ENCODE measurements at regions not wholly inside any gene's neighbourhood (a gene's known extent, or its start where the extent isn't known, plus 50 kb on each side); places are given as distances from the start of the nearest gene placed in this dataset.
"Not testable (repeated sequence)": the region's sequence is repeated elsewhere in the genome, so short reads cannot be mapped to it uniquely, and the experiment has no call there.

- DNase-seq = no peak
Measured at GRCh38 chr11:15663777-15664218, 549.1 kb downstream of the INSC start.

DNA sequence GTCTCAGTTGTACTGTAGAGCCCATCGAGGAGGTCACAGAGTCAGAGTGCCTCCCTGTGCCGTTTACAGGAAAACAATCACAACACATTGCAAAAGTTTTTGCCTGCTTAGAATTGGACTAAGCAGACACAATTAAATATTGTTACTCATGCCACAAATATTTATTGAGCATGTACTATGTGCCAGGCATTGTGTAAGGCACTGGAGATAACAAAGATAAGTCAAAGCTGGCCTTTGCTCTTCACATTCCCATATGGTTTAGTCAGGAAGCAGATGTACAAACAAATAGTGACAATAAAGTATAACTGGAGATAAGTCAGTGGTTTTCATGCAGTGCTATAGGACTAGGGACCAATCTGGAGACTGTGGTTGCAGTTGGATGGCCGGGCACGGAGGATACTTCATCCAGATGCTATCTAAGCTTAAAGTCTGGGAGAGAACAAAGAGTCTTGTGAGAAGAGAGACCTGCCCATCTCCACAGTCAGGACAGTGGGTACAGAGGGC is 550.7 kb downstream of the INSC start:
- DNase-seq = no peak

DNA sequence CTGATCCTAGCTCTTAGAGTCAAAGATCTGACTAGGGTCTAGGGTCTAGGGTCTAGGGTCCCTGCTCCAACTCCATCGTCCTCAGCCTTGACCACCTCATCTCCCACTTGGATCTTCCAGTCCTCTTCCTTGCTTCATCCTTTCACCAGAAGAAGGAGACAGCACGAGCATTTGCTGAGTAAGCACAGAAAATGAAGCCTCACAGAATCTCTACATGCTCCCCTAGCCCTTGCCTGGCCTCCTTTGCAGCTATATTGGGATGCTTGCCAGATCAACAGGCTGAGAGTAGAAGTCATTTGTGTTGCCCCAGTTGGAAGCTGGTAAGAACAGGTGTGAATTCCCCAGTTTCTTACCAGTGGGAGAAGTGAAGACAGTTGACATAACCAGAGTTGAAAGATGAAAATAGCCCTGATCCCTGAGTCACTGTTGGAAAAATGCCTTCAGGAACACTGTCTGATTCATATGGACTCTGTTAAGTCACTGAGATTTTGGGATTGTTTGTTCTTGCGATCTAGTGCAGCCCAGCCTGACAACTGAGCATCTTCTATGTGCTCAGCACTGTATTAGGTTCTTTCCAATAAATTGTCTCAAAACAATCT is 552.5 kb downstream of the INSC start:
- no peak for DNase-seq

- no peak for DNase-seq
Measured at GRCh38 chr11:15668718-15669117, 554.0 kb downstream of the INSC start.

DNA sequence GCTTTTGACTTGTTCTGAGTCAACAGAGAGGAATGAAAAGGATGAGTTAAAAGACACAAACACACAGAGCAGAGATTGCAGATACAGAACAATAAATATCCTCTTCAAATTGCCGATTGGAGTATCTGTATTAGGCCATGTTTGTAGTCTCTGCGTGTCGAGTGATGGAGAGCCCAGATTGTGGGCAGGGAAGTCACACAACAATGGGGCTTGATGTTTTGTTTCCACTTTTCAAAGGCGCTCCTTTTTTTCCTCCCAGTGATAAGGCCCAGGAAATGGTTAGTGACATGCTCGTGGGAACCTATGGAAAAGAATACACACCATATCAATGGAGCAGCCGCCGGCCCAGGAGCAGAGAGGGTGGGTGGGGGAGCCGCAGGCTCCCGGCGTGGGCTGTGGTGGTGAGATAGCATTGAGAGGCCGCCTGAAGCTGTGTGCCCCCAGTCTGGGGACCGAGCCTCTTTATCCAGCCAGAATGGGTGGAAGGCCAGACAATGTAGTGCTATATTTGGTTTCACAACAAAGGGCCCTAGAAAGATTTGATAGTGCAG is 555.9 kb downstream of the INSC start:
- no peak for DNase-seq

GRCh38 chr11:15671216-15671615 is 556.5 kb downstream of the INSC start:
- DNase-seq = no peak

DNA sequence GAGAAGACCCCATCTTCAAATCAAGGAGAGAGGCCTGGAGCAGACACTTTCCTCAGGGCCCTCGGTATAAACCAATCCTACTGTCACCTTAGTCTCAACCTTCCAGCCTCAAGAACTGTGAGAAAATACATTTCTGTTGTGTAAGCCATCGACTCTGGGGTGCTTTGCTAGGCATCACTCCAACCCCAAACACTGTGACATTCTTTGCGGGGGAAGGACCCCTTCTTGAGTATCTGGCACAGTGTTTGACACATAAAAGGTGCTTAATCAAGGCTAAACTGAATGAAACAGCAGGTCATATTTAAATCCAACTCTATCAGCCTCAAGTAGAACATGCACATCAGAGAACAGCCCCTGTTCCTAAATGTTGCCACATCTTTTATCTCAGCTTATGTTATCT is 558.1 kb downstream of the INSC start:
- no peak for DNase-seq

DNA sequence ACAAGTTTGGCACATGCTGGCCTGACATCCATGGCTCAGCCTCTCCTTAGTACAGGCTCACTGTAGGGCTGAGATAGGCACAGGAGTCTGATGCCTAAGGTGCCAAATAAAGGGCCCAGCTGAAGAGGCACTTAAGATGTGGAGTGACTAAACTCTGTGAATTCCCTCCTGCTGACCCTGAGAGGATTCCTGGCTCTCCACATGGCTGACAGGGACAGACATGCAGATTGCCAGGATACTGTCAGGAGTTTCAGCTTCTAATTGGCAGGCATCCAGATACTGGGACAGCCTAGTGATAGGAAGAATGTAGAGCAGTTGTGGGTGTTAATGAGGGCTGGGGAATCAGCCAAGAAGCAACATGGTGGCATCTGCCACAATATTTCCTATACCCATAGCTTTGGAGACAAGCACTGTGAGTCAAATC is 558.7 kb downstream of the INSC start:
- DNase-seq = no peak

DNA sequence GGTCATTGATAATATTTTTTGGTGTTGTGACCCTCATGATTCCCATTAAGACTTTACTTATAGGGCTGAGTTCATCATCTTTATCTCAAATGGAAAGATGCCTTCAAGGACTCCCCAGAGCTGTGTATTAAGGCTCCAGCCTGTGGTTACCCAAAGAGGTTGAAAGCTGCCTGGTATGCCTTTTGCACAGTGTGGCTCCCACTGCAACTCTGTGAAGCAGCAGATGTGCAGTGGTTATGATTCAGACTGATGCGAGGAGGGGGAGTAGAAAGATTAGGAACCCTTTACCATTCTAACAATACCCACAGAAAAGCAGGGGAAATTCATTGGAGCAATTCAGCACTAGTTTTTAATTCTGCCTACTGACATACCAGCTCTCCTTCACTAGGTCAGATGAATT is 560.0 kb downstream of the INSC start:
- no peak for DNase-seq

DNA sequence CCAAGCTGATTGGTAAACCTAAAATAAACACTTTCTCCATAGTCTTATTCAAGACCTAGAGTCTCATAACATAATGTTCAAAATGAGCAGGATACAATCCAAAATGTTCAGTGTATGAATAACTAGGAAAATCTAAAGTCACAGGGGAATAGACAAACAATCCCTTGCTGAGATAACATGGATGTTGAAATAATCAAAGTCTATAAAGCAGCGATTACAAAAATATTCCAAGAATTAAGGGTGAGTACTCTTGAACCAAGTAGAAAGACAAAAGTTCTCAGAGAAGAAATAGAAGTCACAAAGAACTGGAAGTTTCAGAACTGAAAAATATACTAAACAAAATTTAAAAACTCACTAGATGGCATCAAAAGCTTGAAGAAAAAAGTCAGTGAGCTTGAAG is 561.0 kb downstream of the INSC start:
- no peak for DNase-seq

GRCh38 chr11:15677181-15677580 is 562.5 kb downstream of the INSC start:
- DNase-seq = no peak

DNA sequence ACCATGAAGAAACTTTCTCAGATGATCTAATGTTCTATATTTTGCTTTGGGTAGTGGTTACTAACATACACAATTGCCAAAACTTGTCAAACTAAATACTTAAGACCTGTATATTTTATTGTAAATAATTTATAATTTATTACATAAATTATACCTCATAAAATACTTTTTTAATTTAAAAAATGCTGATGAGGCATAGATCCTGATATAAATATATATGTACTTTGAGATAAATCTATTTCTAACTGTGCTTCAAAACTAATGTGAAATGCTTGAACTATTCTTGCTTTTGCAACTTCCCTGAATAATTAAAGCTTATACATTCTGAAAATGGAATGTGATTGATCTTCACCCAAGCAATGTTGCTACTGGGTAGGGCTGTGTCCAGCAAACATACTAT is 568.8 kb downstream of the INSC start:
- DNase-seq = no peak

DNA sequence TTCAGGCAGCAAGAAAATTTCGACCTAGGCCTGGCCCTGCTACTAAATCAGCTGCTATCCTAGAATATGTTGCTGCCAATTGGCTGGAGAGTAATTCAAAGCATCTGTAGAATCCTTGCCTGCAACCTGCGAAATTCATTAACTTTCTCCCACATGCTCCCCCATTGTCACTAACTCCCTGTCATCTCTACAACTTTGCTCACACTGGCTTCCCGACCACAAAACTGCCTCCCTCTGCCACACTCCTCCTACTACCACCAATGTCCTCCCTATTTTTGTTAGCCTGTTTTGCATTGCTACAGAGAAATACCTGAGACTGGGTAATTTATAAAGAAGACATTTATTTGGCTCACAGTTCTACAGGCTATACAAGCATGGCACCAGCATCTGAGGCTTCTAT is 570.6 kb downstream of the INSC start:
- DNase-seq = no peak

- DNase-seq = not testable (repeated sequence)
Measured at GRCh38 chr11:15686259-15686658, 571.5 kb downstream of the INSC start.

DNA sequence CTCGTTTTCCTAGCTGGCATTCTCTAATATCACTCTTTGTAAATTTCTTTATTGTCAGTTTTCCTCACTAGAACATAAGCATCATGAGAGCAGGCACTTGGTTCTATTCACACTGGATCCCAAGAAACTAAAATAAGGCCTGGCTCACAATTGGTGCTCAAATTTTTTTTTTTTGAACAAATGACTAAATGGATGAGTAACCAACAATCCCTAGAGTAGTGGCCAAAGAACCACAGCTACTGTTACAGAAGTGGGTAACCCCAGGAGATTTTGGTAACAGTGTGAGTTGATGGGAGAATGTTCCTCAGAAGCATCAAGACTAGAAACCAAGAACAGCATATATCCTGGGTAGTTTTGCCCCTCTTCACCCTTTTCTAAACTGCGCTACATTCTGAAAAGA is 572.6 kb downstream of the INSC start:
- DNase-seq = no peak

GRCh38 chr11:15688351-15688792 is 573.6 kb downstream of the INSC start:
- no peak for DNase-seq

- DNase-seq = no peak
Measured at GRCh38 chr11:15690320-15690719, 575.6 kb downstream of the INSC start.

DNA sequence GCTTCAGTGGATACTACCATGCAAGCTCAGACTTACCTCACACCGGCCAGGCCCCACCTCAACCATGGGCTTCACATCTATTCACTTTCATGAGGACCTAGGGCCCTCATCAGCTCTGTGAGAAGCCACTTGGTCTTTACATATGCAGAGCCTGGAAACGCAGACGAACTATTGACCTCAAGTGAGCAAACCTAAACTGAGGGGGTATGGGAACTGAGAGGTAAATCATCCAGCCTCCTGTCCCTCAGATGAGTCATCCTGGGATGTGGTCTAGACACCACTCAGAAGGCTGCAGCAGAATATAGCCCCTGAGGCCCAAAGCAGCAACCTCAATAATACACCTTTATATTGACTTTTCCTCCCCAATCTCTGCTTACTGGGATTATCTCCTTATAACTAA is 578.0 kb downstream of the INSC start:
- DNase-seq = no peak

- no peak for DNase-seq
Measured at GRCh38 chr11:15695096-15695721, 580.5 kb downstream of the INSC start.

- no peak for DNase-seq
Measured at GRCh38 chr11:15696069-15696468, 581.3 kb downstream of the INSC start.

GRCh38 chr11:15697437-15698236 is 582.9 kb downstream of the INSC start:
- DNase-seq = no peak

DNA sequence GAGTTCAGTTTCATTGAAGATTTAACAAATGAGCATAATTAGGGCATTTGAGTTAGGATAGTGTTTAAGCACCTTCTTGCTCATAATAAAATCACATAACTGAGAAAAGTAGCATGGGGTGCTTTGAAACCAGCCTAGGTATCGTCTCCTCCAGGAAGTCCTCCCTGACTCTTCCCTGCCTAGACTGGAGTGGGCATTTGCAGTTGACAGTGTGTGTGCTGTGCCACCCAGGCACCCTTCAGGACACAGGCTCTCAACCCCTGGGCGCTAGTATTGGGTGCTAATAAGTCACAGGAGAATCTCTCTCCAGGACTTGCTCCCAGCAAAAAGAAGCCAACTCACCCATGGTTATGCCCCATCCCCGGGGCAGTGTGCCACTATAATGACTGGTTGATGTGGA is 584.1 kb downstream of the INSC start:
- DNase-seq = no peak

- no peak for DNase-seq
Measured at GRCh38 chr11:15699978-15700377, 585.3 kb downstream of the INSC start.
